ENCODE measurements at regions not wholly inside any gene's neighbourhood (a gene's known extent, or its start where the extent isn't known, plus 50 kb on each side); places are given as distances from the start of the nearest gene placed in this dataset.

DNA sequence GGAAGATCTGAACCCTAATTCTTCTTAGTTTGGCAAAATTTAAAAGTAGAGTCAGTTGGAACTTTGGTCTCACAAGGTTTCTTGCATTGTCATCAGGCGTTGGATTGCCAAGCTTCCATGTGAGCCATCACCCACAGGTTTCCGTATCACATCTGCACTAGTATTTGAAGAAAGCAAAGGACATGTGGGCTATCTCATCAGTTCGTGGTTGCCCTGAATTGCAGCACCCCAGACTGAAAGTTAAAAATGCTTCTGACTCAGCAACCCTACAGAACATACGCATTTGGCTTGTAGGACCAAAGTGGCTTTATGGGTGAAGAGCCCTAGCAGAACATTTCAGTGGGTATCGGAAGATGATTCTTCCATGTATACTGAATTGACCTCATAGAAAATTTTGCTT, 358.0 kb downstream of the ENC1 start:
- Histone ChIP-seq H3K79me2 (ENCODE audit: low read length) (no peaks in the 10 kb centered on the region), H3K4me1 (ENCODE audit: low read length) (no peaks in the 10 kb centered on the region), H3K9ac (ENCODE audit: low read length) (no peak overlapping the region), H3K27ac (ENCODE audit: low read length) (no peak overlapping the region), H4K20me1 (ENCODE audit: insufficient read depth, low read length) (no peaks in the 10 kb centered on the region), H3K36me3 (replicated peaks; ENCODE audit: insufficient read depth, low read length) (no peaks in the 10 kb centered on the region), H3K9me2 (replicated peaks; ENCODE audit: insufficient read depth, low read length) (no peaks in the 10 kb centered on the region), H2AFZ (ENCODE audit: low read length) (no peak overlapping the region), H3K4me2 (ENCODE audit: low read depth, low read length) (no peak overlapping the region), H3K9me3 (replicated peaks; ENCODE audit: insufficient read depth, low read length) (no peaks in the 10 kb centered on the region), H3K4me3 (ENCODE audit: low read length) (no peak overlapping the region), H3F3A (ENCODE audit: insufficient read depth, low read length) (no peaks in the 10 kb centered on the region), H3K27me3 (replicated peaks; ENCODE audit: insufficient read depth, low read length) (no peaks in the 10 kb centered on the region)
- no peak for TF ChIP-seq CTCF (IDR thresholded peaks at IDR 0.05; ENCODE audit: low read length)
- TF ChIP-seq EZH2phosphoT487 (IDR thresholded peaks at IDR 0.05; ENCODE audit: low read length): no peak
- TF ChIP-seq EZH2 (optimal IDR thresholded peaks at IDR 0.05; ENCODE audit: low read depth, low read length): no peak
- DNase-seq: no peak

- Histone ChIP-seq H3K9ac (ENCODE audit: low read length) (no peak overlapping the region), H3K27ac (ENCODE audit: low read length) (no peak overlapping the region), H3K9me2 (replicated peaks; ENCODE audit: insufficient read depth, low read length) (no peaks in the 10 kb centered on the region), H3F3A (ENCODE audit: insufficient read depth, low read length) (no peaks in the 10 kb centered on the region), H4K20me1 (ENCODE audit: insufficient read depth, low read length) (no peaks in the 10 kb centered on the region), H3K27me3 (replicated peaks; ENCODE audit: insufficient read depth, low read length) (no peaks in the 10 kb centered on the region), H3K4me3 (ENCODE audit: low read length) (no peak overlapping the region), H2AFZ (ENCODE audit: low read length) (no peak overlapping the region), H3K79me2 (ENCODE audit: low read length) (no peaks in the 10 kb centered on the region), H3K4me2 (ENCODE audit: low read depth, low read length) (no peak overlapping the region), H3K36me3 (replicated peaks; ENCODE audit: insufficient read depth, low read length) (no peaks in the 10 kb centered on the region), H3K9me3 (replicated peaks; ENCODE audit: insufficient read depth, low read length) (no peaks in the 10 kb centered on the region), H3K4me1 (ENCODE audit: low read length) (no peaks in the 10 kb centered on the region)
- TF ChIP-seq EZH2 (optimal IDR thresholded peaks at IDR 0.05; ENCODE audit: low read depth, low read length): no peak
- TF ChIP-seq CTCF (IDR thresholded peaks at IDR 0.05; ENCODE audit: low read length): no peak
- no peak for TF ChIP-seq EZH2phosphoT487 (IDR thresholded peaks at IDR 0.05; ENCODE audit: low read length)
- DNase-seq: no peak
These were observed 359.4 kb downstream of the ENC1 start for GRCh38 chr5:74281166-74281565.

- Histone ChIP-seq H3K9me2 (replicated peaks; ENCODE audit: insufficient read depth, low read length) (no peaks in the 10 kb centered on the region), H3K4me1 (ENCODE audit: low read length) (no peaks in the 10 kb centered on the region), H3K27me3 (replicated peaks; ENCODE audit: insufficient read depth, low read length) (no peaks in the 10 kb centered on the region), H3K36me3 (replicated peaks; ENCODE audit: insufficient read depth, low read length) (no peaks in the 10 kb centered on the region), H3K9me3 (replicated peaks; ENCODE audit: insufficient read depth, low read length) (no peaks in the 10 kb centered on the region), H2AFZ (ENCODE audit: low read length) (no peak overlapping the region), H3F3A (ENCODE audit: insufficient read depth, low read length) (no peaks in the 10 kb centered on the region), H3K4me3 (ENCODE audit: low read length) (no peak overlapping the region), H4K20me1 (ENCODE audit: insufficient read depth, low read length) (no peaks in the 10 kb centered on the region), H3K79me2 (ENCODE audit: low read length) (no peaks in the 10 kb centered on the region), H3K9ac (ENCODE audit: low read length) (no peak overlapping the region), H3K4me2 (ENCODE audit: low read depth, low read length) (no peak overlapping the region), H3K27ac (ENCODE audit: low read length) (no peak overlapping the region)
- DNase-seq: no peak
- TF ChIP-seq CTCF (IDR thresholded peaks at IDR 0.05; ENCODE audit: low read length): no peak
- TF ChIP-seq EZH2phosphoT487 (IDR thresholded peaks at IDR 0.05; ENCODE audit: low read length): no peak
- no peak for TF ChIP-seq EZH2 (optimal IDR thresholded peaks at IDR 0.05; ENCODE audit: low read depth, low read length)
These were observed 360.2 kb downstream of the ENC1 start for GRCh38 chr5:74280306-74280705.
